Uterus (tissue), 3 donors: ENCODE measurements at regions not wholly inside any gene's neighbourhood (a gene's known extent, or its start where the extent isn't known, plus 50 kb on each side); places are given as distances from the start of the nearest gene placed in this dataset.

Source experiments
- DNase-seq, 2 donors: peaks; one replicate each; pipeline ENCODE4 v3.0.0-alpha.2; 2019 to 2020
- H3K27ac ChIP-seq, 2 donors: fragments of 200-600 bp; sonication (generic); 1 replicate in 1 of 2; 2 replicates in 1 of 2; pipeline ENCODE4 v1.5.1; 2016 to 2018
- H3K27me3 ChIP-seq, 2 donors: fragments of 200-600 bp; sonication (generic); one replicate each; pipeline ENCODE4 v1.5.1; 2018 to 2019; ENCODE audit warnings: control low read depth in 1 of 2
- H3K36me3 ChIP-seq, 2 donors: fragments of 200-600 bp; sonication (generic); one replicate each; pipeline ENCODE4 v1.5.1; 2019; ENCODE audit warnings: control low read depth in 1 of 2
- H3K4me1 ChIP-seq, 2 donors: fragments of 200-600 bp; sonication (generic); one replicate each; pipeline ENCODE4 v1.5.1; 2018 to 2019; ENCODE audit warnings: control low read depth in 1 of 2
- H3K4me3 ChIP-seq, 2 donors: fragments of 200-600 bp; sonication (generic); 1 replicate in 1 of 2; 2 replicates in 1 of 2; pipeline ENCODE4 v1.5.1; 2018 to 2019; ENCODE audit warnings: mild to moderate bottlenecking in 1 of 2
- H3K9me3 ChIP-seq, 2 donors: fragments of 200-600 bp; sonication (generic); one replicate each; pipeline ENCODE4 v1.5.1; 2019; ENCODE audit warnings: control low read depth in 1 of 2
- POLR2A ChIP-seq, 2 donors: fragments of 450-650 bp; IDR thresholded peaks; one replicate each; pipeline ENCODE4 v1.6.1; 2016; ENCODE audit warnings: antibody characterized with exemption in 2 of 2, mild to moderate bottlenecking in 1 of 2, moderate library complexity in 1 of 2
- intact Hi-C: fragments of 100-400 bp; cut with DNase I; formaldehyde crosslinking; loops from one replicate; pipeline ENCODE4 v1.15.1; 2023; ENCODE audit warnings: low total_unique reads
- TF ChIP-seq, protein P1 (sequence below), 4 experiments: fragments of 200-600 bp in 2 of 4; fragments of 450-650 bp in 2 of 4; sonication (generic) in 2 of 4; IDR thresholded peaks; one replicate each; pipeline ENCODE4 v1.5.1; 2016 to 2019; ENCODE audit warnings: antibody characterized with exemption in 4 of 4, mild to moderate bottlenecking in 2 of 4, moderate library complexity in 1 of 4
- donor health status: DM: yes; HTN: yes; CAD: no.

DNA sequence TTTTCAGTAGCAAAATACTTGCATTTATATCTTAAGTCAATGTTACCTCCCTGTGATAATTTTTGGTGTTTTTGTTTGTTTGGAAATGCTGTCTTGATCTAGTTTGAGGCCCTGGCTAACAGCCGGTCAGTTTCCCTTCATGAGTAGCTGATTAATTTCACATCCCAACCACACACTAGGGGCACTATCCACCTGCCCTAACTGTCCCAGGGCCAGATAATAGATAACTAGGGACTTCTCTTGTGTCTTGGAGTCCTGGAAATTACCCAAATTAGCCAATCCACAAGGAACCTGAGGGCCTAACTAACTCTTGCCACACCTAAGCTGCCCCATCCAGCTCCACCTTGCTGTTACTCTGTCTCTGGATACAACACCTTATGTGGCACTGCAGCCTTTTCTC lies 399.9 kb downstream of the FOXG1 start:
- Histone ChIP-seq H3K4me3 (no peak overlapping the region), H3K4me1 (no peaks in the 10 kb centered on the region), H3K27ac (no peak overlapping the region), H3K9me3 (no peaks in the 10 kb centered on the region), H3K36me3 (no peaks in the 10 kb centered on the region), H3K27me3 (no peaks in the 10 kb centered on the region)
- no peak for TF ChIP-seq POLR2A (IDR thresholded peaks at IDR 0.05)
- TF ChIP-seq, protein P1, sequence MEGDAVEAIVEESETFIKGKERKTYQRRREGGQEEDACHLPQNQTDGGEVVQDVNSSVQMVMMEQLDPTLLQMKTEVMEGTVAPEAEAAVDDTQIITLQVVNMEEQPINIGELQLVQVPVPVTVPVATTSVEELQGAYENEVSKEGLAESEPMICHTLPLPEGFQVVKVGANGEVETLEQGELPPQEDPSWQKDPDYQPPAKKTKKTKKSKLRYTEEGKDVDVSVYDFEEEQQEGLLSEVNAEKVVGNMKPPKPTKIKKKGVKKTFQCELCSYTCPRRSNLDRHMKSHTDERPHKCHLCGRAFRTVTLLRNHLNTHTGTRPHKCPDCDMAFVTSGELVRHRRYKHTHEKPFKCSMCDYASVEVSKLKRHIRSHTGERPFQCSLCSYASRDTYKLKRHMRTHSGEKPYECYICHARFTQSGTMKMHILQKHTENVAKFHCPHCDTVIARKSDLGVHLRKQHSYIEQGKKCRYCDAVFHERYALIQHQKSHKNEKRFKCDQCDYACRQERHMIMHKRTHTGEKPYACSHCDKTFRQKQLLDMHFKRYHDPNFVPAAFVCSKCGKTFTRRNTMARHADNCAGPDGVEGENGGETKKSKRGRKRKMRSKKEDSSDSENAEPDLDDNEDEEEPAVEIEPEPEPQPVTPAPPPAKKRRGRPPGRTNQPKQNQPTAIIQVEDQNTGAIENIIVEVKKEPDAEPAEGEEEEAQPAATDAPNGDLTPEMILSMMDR (IDR thresholded peaks at IDR 0.05): no peak
- intact Hi-C loops: no loop called here
- DNase-seq: no peak

DNA sequence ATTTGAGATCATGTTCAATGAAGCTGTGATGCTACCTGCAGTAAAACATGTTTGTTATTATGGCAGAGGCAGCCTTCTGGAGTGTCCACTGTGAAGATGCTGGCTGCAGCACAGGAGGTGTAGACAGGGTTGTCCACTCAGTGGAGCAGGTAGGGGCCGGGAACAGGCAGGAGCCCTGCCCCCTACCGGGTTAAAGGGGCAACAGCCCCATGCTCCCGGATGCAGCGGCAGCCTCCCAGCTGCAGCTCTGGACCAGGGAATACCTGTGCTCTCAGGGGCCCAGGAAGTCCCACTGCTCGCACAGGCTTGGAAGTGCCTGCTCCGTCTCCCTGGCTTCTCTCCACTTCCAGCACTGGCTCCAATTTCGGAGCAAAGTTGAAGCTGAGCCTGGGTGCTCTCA lies 401.6 kb downstream of the FOXG1 start:
- intact Hi-C loops: no loop called here
- Histone ChIP-seq H3K27me3 (no peaks in the 10 kb centered on the region), H3K36me3 (no peaks in the 10 kb centered on the region), H3K4me3 (no peak overlapping the region), H3K27ac (no peak overlapping the region), H3K4me1 (no peaks in the 10 kb centered on the region), H3K9me3 (no peaks in the 10 kb centered on the region)
- TF ChIP-seq, protein P1 (IDR thresholded peaks at IDR 0.05): no peak
- TF ChIP-seq POLR2A (IDR thresholded peaks at IDR 0.05): no peak
- no peak for DNase-seq

DNA sequence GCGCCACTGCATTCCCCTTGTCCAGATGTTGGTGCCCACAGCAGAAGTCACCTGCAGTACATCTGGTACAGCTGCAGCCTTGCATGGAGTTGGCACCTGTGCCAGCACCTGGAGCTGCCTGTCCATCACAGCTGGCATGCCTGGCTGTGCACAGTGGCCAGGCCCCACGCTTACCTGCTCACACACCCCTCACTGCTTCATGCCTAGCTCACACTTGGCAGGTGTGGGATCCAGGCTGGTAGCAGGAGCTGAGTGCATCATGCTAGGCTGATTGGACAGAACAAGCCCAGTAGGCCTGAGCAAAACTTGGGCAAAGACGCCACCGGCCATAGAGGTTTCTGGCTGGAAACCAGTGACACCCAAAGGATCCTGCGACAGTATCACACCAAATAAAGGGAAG lies 402.8 kb downstream of the FOXG1 start:
- Histone ChIP-seq H3K4me3 (no peak overlapping the region), H3K9me3 (no peaks in the 10 kb centered on the region), H3K27ac (no peak overlapping the region), H3K27me3 (no peaks in the 10 kb centered on the region), H3K4me1 (no peaks in the 10 kb centered on the region), H3K36me3 (no peaks in the 10 kb centered on the region)
- TF ChIP-seq, protein P1 (IDR thresholded peaks at IDR 0.05): no peak
- TF ChIP-seq POLR2A (IDR thresholded peaks at IDR 0.05): no peak
- intact Hi-C loops: no loop called here
- DNase-seq: no peak

DNA sequence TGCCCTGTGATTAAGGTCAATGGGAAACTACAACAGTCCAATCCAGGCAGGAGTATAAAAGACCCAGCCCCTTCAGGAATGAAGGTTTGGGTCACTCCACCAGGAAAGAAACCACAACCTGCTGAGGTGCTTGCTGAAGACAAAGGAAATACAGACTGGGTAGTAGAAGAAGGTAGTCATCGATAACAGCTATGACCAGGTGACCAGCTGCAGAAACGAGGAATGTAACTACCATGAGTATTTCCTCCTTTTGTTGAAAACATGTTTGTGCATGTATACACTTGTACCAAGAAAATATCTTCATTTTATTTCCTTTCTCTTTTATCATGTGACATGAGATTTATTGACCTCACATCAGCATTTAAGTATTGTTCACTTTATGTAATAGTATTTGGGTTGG lies 409.1 kb downstream of the FOXG1 start:
- H3K4me1 ChIP-seq: no peaks in the 10 kb centered on the region
- TF ChIP-seq, protein P1 (IDR thresholded peaks at IDR 0.05): no peak
- no peak for TF ChIP-seq POLR2A (IDR thresholded peaks at IDR 0.05)
- H3K9me3 ChIP-seq: no peaks in the 10 kb centered on the region
- H3K36me3 ChIP-seq: no peaks in the 10 kb centered on the region
- no peak overlapping the region for H3K27ac ChIP-seq
- intact Hi-C loops: no loop called here
- no peaks in the 10 kb centered on the region for H3K27me3 ChIP-seq
- no peak for DNase-seq
- H3K4me3 ChIP-seq: no peak overlapping the region

DNA sequence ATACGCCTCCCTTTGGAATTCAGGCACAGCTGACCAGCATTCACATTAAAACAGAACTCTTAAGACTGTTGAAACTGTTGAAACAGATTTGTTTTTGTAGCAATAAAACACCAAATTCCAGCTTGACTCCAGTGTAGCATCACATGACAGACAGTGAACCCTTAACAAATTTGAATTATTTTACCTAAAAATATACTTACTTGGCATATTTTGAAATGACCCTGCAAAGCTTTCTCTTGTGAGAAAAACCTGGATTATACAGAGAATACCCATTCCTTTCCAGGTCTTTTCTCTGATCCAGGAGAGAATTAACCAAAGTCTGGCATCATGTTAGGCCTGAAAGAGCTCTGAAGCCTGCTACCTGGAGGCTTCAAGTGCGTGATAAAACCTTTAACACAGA lies 410.3 kb downstream of the FOXG1 start:
- no peaks in the 10 kb centered on the region for H3K9me3 ChIP-seq
- DNase-seq: no peak
- H3K4me1 ChIP-seq: no peaks in the 10 kb centered on the region
- intact Hi-C loops: no loop called here
- TF ChIP-seq, protein P1 (IDR thresholded peaks at IDR 0.05): no peak
- no peak for TF ChIP-seq POLR2A (IDR thresholded peaks at IDR 0.05)
- H3K27ac ChIP-seq: no peak overlapping the region
- no peak overlapping the region for H3K4me3 ChIP-seq
- H3K36me3 ChIP-seq: no peaks in the 10 kb centered on the region
- no peaks in the 10 kb centered on the region for H3K27me3 ChIP-seq
